ENCODE measurements at regions not wholly inside any gene's neighbourhood (a gene's known extent, or its start where the extent isn't known, plus 50 kb on each side); places are given as distances from the start of the nearest gene placed in this dataset.

DNA sequence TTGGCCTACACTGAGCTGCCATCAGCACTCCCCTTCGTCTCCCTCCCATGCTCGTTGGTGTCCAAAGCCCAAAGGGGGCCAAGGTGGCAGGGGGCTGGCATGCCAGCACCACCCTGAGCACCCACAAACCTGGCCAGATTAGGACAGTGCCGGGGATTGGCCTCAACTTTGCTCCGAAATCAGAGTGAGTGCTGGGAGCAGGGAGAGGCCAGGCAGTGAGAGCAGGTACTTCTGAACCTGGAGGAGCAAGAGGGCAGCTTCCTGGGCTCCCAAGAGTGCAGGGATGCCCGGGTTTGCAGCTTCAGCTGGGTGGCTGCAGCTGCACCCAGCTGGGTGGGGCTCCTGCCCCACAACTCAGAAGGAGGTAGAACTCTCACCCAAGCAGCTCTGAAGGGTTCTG lies 563.0 kb downstream of the SI start:
- TF ChIP-seq, protein P1, sequence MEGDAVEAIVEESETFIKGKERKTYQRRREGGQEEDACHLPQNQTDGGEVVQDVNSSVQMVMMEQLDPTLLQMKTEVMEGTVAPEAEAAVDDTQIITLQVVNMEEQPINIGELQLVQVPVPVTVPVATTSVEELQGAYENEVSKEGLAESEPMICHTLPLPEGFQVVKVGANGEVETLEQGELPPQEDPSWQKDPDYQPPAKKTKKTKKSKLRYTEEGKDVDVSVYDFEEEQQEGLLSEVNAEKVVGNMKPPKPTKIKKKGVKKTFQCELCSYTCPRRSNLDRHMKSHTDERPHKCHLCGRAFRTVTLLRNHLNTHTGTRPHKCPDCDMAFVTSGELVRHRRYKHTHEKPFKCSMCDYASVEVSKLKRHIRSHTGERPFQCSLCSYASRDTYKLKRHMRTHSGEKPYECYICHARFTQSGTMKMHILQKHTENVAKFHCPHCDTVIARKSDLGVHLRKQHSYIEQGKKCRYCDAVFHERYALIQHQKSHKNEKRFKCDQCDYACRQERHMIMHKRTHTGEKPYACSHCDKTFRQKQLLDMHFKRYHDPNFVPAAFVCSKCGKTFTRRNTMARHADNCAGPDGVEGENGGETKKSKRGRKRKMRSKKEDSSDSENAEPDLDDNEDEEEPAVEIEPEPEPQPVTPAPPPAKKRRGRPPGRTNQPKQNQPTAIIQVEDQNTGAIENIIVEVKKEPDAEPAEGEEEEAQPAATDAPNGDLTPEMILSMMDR (IDR thresholded peaks at IDR 0.05) = no peak
- no peak for TF ChIP-seq POLR2A (IDR thresholded peaks at IDR 0.05)
- no peak for TF ChIP-seq POLR2AphosphoS5 (IDR thresholded peaks at IDR 0.05)
